ENCODE measurements at regions not wholly inside any gene's neighbourhood (a gene's known extent, or its start where the extent isn't known, plus 50 kb on each side); places are given as distances from the start of the nearest gene placed in this dataset.
A peak's percentile ranks its signal among the peaks of the same experiment; 100 is the strongest.

- DNase-seq: no peak
- no peak overlapping the region for H3K4me3 Mint-ChIP-seq
- H3K27ac Mint-ChIP-seq: no peak overlapping the region
- H3K27me3 Mint-ChIP-seq: no peaks in the 10 kb centered on the region
- no peaks in the 10 kb centered on the region for H3K36me3 Mint-ChIP-seq
- CTCF ChIA-PET: no interaction called here
- H3K4me1 Mint-ChIP-seq: no peaks in the 10 kb centered on the region
- H3K9me3 Mint-ChIP-seq: no peaks in the 10 kb centered on the region
These were observed 140.4 kb upstream of the CITED2 start for GRCh38 chr6:139514819-139515218.

- Mint-ChIP-seq H3K4me1 (no peaks in the 10 kb centered on the region), H3K27me3 (no peaks in the 10 kb centered on the region), H3K9me3 (no peaks in the 10 kb centered on the region), H3K27ac (no peak overlapping the region), H3K36me3 (no peaks in the 10 kb centered on the region), H3K4me3 (no peak overlapping the region)
- CTCF ChIA-PET: interaction anchor here (0.5 to 1.4 kb wide), 2 partner anchors 141 to 395 kb away, joined by 3 to 5 read pairs; no protein-coding TSS in a partner anchor
- no peak for DNase-seq
These were observed 135.8 kb upstream of the CITED2 start for GRCh38 chr6:139510040-139510790.

GRCh38 chr6:139509167-139509566 lies 134.7 kb upstream of the CITED2 start:
- Mint-ChIP-seq H3K27me3 (no peaks in the 10 kb centered on the region), H3K4me3 (no peak overlapping the region), H3K9me3 (no peaks in the 10 kb centered on the region), H3K4me1 (no peaks in the 10 kb centered on the region), H3K27ac (no peak overlapping the region), H3K36me3 (no peaks in the 10 kb centered on the region)
- no peak for DNase-seq
- CTCF ChIA-PET: interaction anchor here (0.5 to 1.4 kb wide), 2 partner anchors 139 to 396 kb away, joined by 3 to 5 read pairs; no protein-coding TSS in a partner anchor

GRCh38 chr6:139508576-139508975 lies 134.1 kb upstream of the CITED2 start:
- H3K9me3 Mint-ChIP-seq: no peaks in the 10 kb centered on the region
- no peak overlapping the region for H3K4me3 Mint-ChIP-seq
- CTCF ChIA-PET: no interaction called here
- H3K27me3 Mint-ChIP-seq: no peaks in the 10 kb centered on the region
- no peaks in the 10 kb centered on the region for H3K36me3 Mint-ChIP-seq
- no peak overlapping the region for H3K27ac Mint-ChIP-seq
- no peaks in the 10 kb centered on the region for H3K4me1 Mint-ChIP-seq
- no peak for DNase-seq

GRCh38 chr6:139508023-139508422 lies 133.6 kb upstream of the CITED2 start:
- no peak for DNase-seq
- CTCF ChIA-PET: no interaction called here
- H3K36me3 Mint-ChIP-seq: no peaks in the 10 kb centered on the region
- no peak overlapping the region for H3K27ac Mint-ChIP-seq
- no peak overlapping the region for H3K4me3 Mint-ChIP-seq
- H3K27me3 Mint-ChIP-seq: no peaks in the 10 kb centered on the region
- no peaks in the 10 kb centered on the region for H3K4me1 Mint-ChIP-seq
- no peaks in the 10 kb centered on the region for H3K9me3 Mint-ChIP-seq

GRCh38 chr6:139500977-139501376 lies 126.5 kb upstream of the CITED2 start:
- CTCF ChIA-PET: no interaction called here
- Mint-ChIP-seq H3K36me3 (no peaks in the 10 kb centered on the region), H3K27me3 (no peaks in the 10 kb centered on the region), H3K4me1 (no peaks in the 10 kb centered on the region), H3K9me3 (no peaks in the 10 kb centered on the region), H3K4me3 (no peak overlapping the region), H3K27ac (no peak overlapping the region)
- DNase-seq: no peak

- H3K36me3 Mint-ChIP-seq: no peaks in the 10 kb centered on the region
- CTCF ChIA-PET: no interaction called here
- no peak overlapping the region for H3K27ac Mint-ChIP-seq
- no peak overlapping the region for H3K4me3 Mint-ChIP-seq
- no peaks in the 10 kb centered on the region for H3K27me3 Mint-ChIP-seq
- no peaks in the 10 kb centered on the region for H3K9me3 Mint-ChIP-seq
- no peaks in the 10 kb centered on the region for H3K4me1 Mint-ChIP-seq
- no peak for DNase-seq
These were observed 124.3 kb upstream of the CITED2 start for GRCh38 chr6:139498715-139499114.

- Mint-ChIP-seq H3K27ac (no peak overlapping the region), H3K4me1 (no peaks in the 10 kb centered on the region), H3K27me3 (no peaks in the 10 kb centered on the region), H3K36me3 (no peaks in the 10 kb centered on the region), H3K9me3 (no peaks in the 10 kb centered on the region), H3K4me3 (no peak overlapping the region)
- DNase-seq: no peak
- CTCF ChIA-PET: no interaction called here
These were observed 123.0 kb upstream of the CITED2 start for GRCh38 chr6:139497345-139497961.

- no peaks in the 10 kb centered on the region for H3K27me3 Mint-ChIP-seq
- H3K27ac Mint-ChIP-seq: no peak overlapping the region
- no peaks in the 10 kb centered on the region for H3K4me1 Mint-ChIP-seq
- DNase-seq: no peak
- CTCF ChIA-PET: no interaction called here
- no peaks in the 10 kb centered on the region for H3K36me3 Mint-ChIP-seq
- no peaks in the 10 kb centered on the region for H3K9me3 Mint-ChIP-seq
- no peak overlapping the region for H3K4me3 Mint-ChIP-seq
These were observed 122.4 kb upstream of the CITED2 start for GRCh38 chr6:139496654-139497344.

GRCh38 chr6:139494376-139494990 lies 120.0 kb upstream of the CITED2 start:
- H3K4me1 Mint-ChIP-seq: peaks cover 7% of the 10 kb centered on the region
- H3K27me3 Mint-ChIP-seq: no peaks in the 10 kb centered on the region
- CTCF ChIA-PET: no interaction called here
- H3K9me3 Mint-ChIP-seq: peaks cover 2% of the 10 kb centered on the region
- no peak overlapping the region for H3K4me3 Mint-ChIP-seq
- H3K27ac Mint-ChIP-seq: no peak overlapping the region
- H3K36me3 Mint-ChIP-seq: no peaks in the 10 kb centered on the region
- DNase-seq: no peak

- no peaks in the 10 kb centered on the region for H3K36me3 Mint-ChIP-seq
- no peaks in the 10 kb centered on the region for H3K27me3 Mint-ChIP-seq
- no peak overlapping the region for H3K27ac Mint-ChIP-seq
- DNase-seq: peak; percentile 31
- CTCF ChIA-PET: no interaction called here
- no peak overlapping the region for H3K4me3 Mint-ChIP-seq
- H3K9me3 Mint-ChIP-seq: peaks cover 2% of the 10 kb centered on the region
- peaks cover 7% of the 10 kb centered on the region for H3K4me1 Mint-ChIP-seq
These were observed 116.0 kb upstream of the CITED2 start for GRCh38 chr6:139490482-139490881.

- Mint-ChIP-seq H3K4me1 (peaks cover 7% of the 10 kb centered on the region), H3K27me3 (peaks cover 4% of the 10 kb centered on the region), H3K9me3 (peaks cover 2% of the 10 kb centered on the region), H3K4me3 (no peak overlapping the region), H3K27ac (no peak overlapping the region), H3K36me3 (no peaks in the 10 kb centered on the region)
- DNase-seq: no peak
- CTCF ChIA-PET: interaction anchor here (1.8 kb wide), 1 partner anchor 9 kb away, joined by 4 read pairs; no protein-coding TSS in a partner anchor
These were observed 112.0 kb upstream of the CITED2 start for GRCh38 chr6:139486476-139486799.

- CTCF ChIA-PET: interaction anchor here (0.6 to 1.8 kb wide), 2 partner anchors 8 to 213 kb away, joined by 3 to 4 read pairs; no protein-coding TSS in a partner anchor
- H3K4me1 Mint-ChIP-seq: peaks cover 5% of the 10 kb centered on the region
- no peak for DNase-seq
- no peaks in the 10 kb centered on the region for H3K36me3 Mint-ChIP-seq
- no peak overlapping the region for H3K27ac Mint-ChIP-seq
- H3K9me3 Mint-ChIP-seq: peaks cover 2% of the 10 kb centered on the region
- H3K27me3 Mint-ChIP-seq: peaks cover 4% of the 10 kb centered on the region
- no peak overlapping the region for H3K4me3 Mint-ChIP-seq
These were observed 111.5 kb upstream of the CITED2 start for GRCh38 chr6:139485742-139486475.

GRCh38 chr6:139485185-139485584 lies 110.7 kb upstream of the CITED2 start:
- no peaks in the 10 kb centered on the region for H3K36me3 Mint-ChIP-seq
- no peak for DNase-seq
- CTCF ChIA-PET: interaction anchor here (0.6 to 1.8 kb wide), 2 partner anchors 8 to 214 kb away, joined by 3 to 4 read pairs; no protein-coding TSS in a partner anchor
- no peaks in the 10 kb centered on the region for H3K4me1 Mint-ChIP-seq
- H3K27me3 Mint-ChIP-seq: peaks cover 4% of the 10 kb centered on the region
- H3K9me3 Mint-ChIP-seq: no peaks in the 10 kb centered on the region
- H3K4me3 Mint-ChIP-seq: no peak overlapping the region
- no peak overlapping the region for H3K27ac Mint-ChIP-seq
